HEK293T (cell line): ENCODE measurements at regions not wholly inside any gene's neighbourhood (a gene's known extent, or its start where the extent isn't known, plus 50 kb on each side); places are given as distances from the start of the nearest gene placed in this dataset.

Source experiments
- CTCF ChIA-PET: fragments of 350-600 bp; formaldehyde crosslinking; extraction: SDS; loops from one replicate; lab custom pipeline; 2021; ENCODE audit warnings: antibody characterized with exemption, inconsistent platforms; lab: Yijun Ruan, JAX
- POLR2A ChIA-PET: fragments of 350-600 bp; formaldehyde crosslinking; extraction: SDS; loops from one replicate; lab custom pipeline; 2020; ENCODE audit warnings: antibody characterized with exemption, inconsistent platforms; lab: Yijun Ruan, JAX
- DNase-seq: peaks from one replicate; pipeline ENCODE4 v3.0.0; 2012; ENCODE audit warnings: mixed read lengths; ENCODE audit errors: extremely low spot score
- ARNT ChIP-seq: fragments of 450-650 bp; IDR thresholded peaks from 2 replicates; pipeline ENCODE4 v1.6.1; 2017; ENCODE audit warnings: mild to moderate bottlenecking
- BHLHE40 ChIP-seq: fragments of 450-650 bp; IDR thresholded peaks from 2 replicates; pipeline ENCODE4 v1.6.1; 2016; ENCODE audit warnings: mild to moderate bottlenecking, moderate library complexity, borderline replicate concordance
- CTBP1 ChIP-seq: fragments of 450-650 bp; IDR thresholded peaks from 2 replicates; pipeline ENCODE4 v1.6.1; 2016; ENCODE audit warnings: borderline replicate concordance
- ELF4 ChIP-seq: fragments of 450-650 bp; IDR thresholded peaks from 2 replicates; pipeline ENCODE4 v1.6.1; 2017; ENCODE audit warnings: antibody characterized with exemption
- FOXA1 ChIP-seq: fragments of 450-650 bp; IDR thresholded peaks from 2 replicates; pipeline ENCODE4 v1.6.1; 2016; ENCODE audit warnings: mild to moderate bottlenecking
- FOXK2 ChIP-seq: fragments of 450-650 bp; IDR thresholded peaks from 2 replicates; pipeline ENCODE4 v1.6.1; 2016; ENCODE audit warnings: mild to moderate bottlenecking
- FOXM1 ChIP-seq: fragments of 450-650 bp; IDR thresholded peaks from 2 replicates; pipeline ENCODE4 v1.6.1; 2017; ENCODE audit warnings: mild to moderate bottlenecking, borderline replicate concordance
- HDGF ChIP-seq: fragments of 450-650 bp; IDR thresholded peaks from 2 replicates; pipeline ENCODE4 v1.6.1; 2017; ENCODE audit warnings: antibody characterized with exemption, borderline replicate concordance
- L3MBTL2 ChIP-seq: fragments of 450-650 bp; conservative IDR thresholded peaks from 2 replicates; pipeline ENCODE4 v1.6.1; 2016; ENCODE audit warnings: mild to moderate bottlenecking
- LEF1 ChIP-seq: fragments of 450-650 bp; IDR thresholded peaks from 2 replicates; pipeline ENCODE4 v1.6.1; 2017; ENCODE audit warnings: mild to moderate bottlenecking, borderline replicate concordance
- NFRKB ChIP-seq: fragments of 450-650 bp; IDR thresholded peaks from 2 replicates; pipeline ENCODE4 v1.6.1; 2016; ENCODE audit warnings: mild to moderate bottlenecking, moderate library complexity
- PKNOX1 ChIP-seq: fragments of 450-650 bp; IDR thresholded peaks from 2 replicates; pipeline ENCODE4 v1.6.1; 2016
- SP1 ChIP-seq: fragments of 450-650 bp; IDR thresholded peaks from 2 replicates; pipeline ENCODE4 v1.6.1; 2017
- SUZ12 ChIP-seq: fragments of 450-650 bp; IDR thresholded peaks from 2 replicates; pipeline ENCODE4 v1.6.1; 2016; ENCODE audit warnings: mild to moderate bottlenecking
- TARDBP ChIP-seq: fragments of 450-650 bp; IDR thresholded peaks from 2 replicates; pipeline ENCODE4 v1.6.1; 2016
- ZNF384 ChIP-seq: fragments of 450-650 bp; IDR thresholded peaks from 2 replicates; pipeline ENCODE4 v1.6.1; 2016

- ChIA-PET POLR2A (no interaction called here), CTCF (no interaction called here)
- no peak for TF ChIP-seq TARDBP
- no peak for TF ChIP-seq NFRKB
- no peak for TF ChIP-seq ZNF384
- TF ChIP-seq FOXA1: no peak
- TF ChIP-seq ELF4: no peak
- TF ChIP-seq SUZ12: no peak
- TF ChIP-seq ARNT: no peak
- no peak for TF ChIP-seq BHLHE40
- no peak for TF ChIP-seq FOXK2
- no peak for TF ChIP-seq SP1
- TF ChIP-seq L3MBTL2: no peak
- TF ChIP-seq CTBP1: no peak
- TF ChIP-seq HDGF: no peak
- DNase-seq: no peak
Measured at GRCh38 chr9:107613321-107613720, 123.8 kb upstream of the KLF4 start.

- POLR2A ChIA-PET: no interaction called here
- TF ChIP-seq PKNOX1 (no peak), NFRKB (no peak), L3MBTL2 (no peak), ZNF384 (no peak), BHLHE40 (no peak), FOXA1 (no peak), SP1 (no peak), FOXM1 (no peak), LEF1 (no peak)
- CTCF ChIA-PET: no interaction called here
- DNase-seq: no peak
Measured at GRCh38 chr9:107612136-107612535, 122.6 kb upstream of the KLF4 start.

GRCh38 chr9:107609547-107609946 is 120.0 kb upstream of the KLF4 start:
- POLR2A ChIA-PET: no interaction called here
- CTCF ChIA-PET: no interaction called here

GRCh38 chr9:107606149-107606790 is 116.7 kb upstream of the KLF4 start:
- ChIA-PET POLR2A (no interaction called here), CTCF (no interaction called here)
- no peak for DNase-seq
- TF ChIP-seq TARDBP: no peak
- TF ChIP-seq ELF4: no peak
- TF ChIP-seq HDGF: no peak
- TF ChIP-seq BHLHE40: no peak
- TF ChIP-seq L3MBTL2: no peak
- TF ChIP-seq NFRKB: no peak
- no peak for TF ChIP-seq ARNT
- TF ChIP-seq ZNF384: no peak
- no peak for TF ChIP-seq SUZ12
- no peak for TF ChIP-seq SP1
- TF ChIP-seq FOXK2: no peak
- no peak for TF ChIP-seq FOXM1
- TF ChIP-seq FOXA1: no peak
- TF ChIP-seq PKNOX1: no peak
- TF ChIP-seq LEF1: no peak
- no peak for TF ChIP-seq CTBP1

More at GRCh38 chr9:107609547-107609946, 120.0 kb upstream of the KLF4 start:
- no peak for DNase-seq
- no peak for TF ChIP-seq SUZ12
- no peak for TF ChIP-seq FOXM1
- TF ChIP-seq PKNOX1: no peak
- no peak for TF ChIP-seq FOXA1
- TF ChIP-seq HDGF: no peak
- TF ChIP-seq ARNT: no peak
- no peak for TF ChIP-seq FOXK2
- no peak for TF ChIP-seq LEF1
- no peak for TF ChIP-seq ZNF384
- no peak for TF ChIP-seq L3MBTL2
- no peak for TF ChIP-seq ELF4
- no peak for TF ChIP-seq SP1
- no peak for TF ChIP-seq BHLHE40
- no peak for TF ChIP-seq TARDBP
- TF ChIP-seq NFRKB: no peak

GRCh38 chr9:107605041-107605440 is 115.5 kb upstream of the KLF4 start:
- ChIA-PET POLR2A (no interaction called here), CTCF (interaction anchor here (0.6 kb wide), 2 partner anchors 67 to 160 kb away, joined by 3 to 7 read pairs; no protein-coding TSS in a partner anchor)
- TF ChIP-seq FOXM1 (no peak), NFRKB (no peak), FOXK2 (no peak), ARNT (no peak), LEF1 (no peak)
- no peak for DNase-seq

GRCh38 chr9:107603281-107603680 is 113.7 kb upstream of the KLF4 start:
- ChIA-PET CTCF (no interaction called here), POLR2A (no interaction called here)
- TF ChIP-seq ZNF384: no peak
- no peak for TF ChIP-seq L3MBTL2
- no peak for TF ChIP-seq ARNT
- TF ChIP-seq ELF4: no peak
- TF ChIP-seq LEF1: no peak
- no peak for TF ChIP-seq SP1
- no peak for TF ChIP-seq FOXA1
- TF ChIP-seq FOXK2: no peak
- TF ChIP-seq TARDBP: no peak
- no peak for TF ChIP-seq NFRKB
- TF ChIP-seq CTBP1: no peak
- no peak for TF ChIP-seq BHLHE40
- TF ChIP-seq HDGF: no peak
- TF ChIP-seq PKNOX1: no peak
- no peak for TF ChIP-seq SUZ12
- no peak for TF ChIP-seq FOXM1
- no peak for DNase-seq
